ENCODE measurements at regions not wholly inside any gene's neighbourhood (a gene's known extent, or its start where the extent isn't known, plus 50 kb on each side); places are given as distances from the start of the nearest gene placed in this dataset.

- DNase-seq = no peak
- intact Hi-C loops (cut with DNase I) = no loop called here
Measured at GRCh38 chr7:155931396-155932085, 119.3 kb upstream of the SHH start.

- DNase-seq = no peak
Measured at GRCh38 chr7:155930527-155930926, 118.3 kb upstream of the SHH start.

GRCh38 chr7:155930061-155930460 lies 117.8 kb upstream of the SHH start:
- intact Hi-C loops (cut with DNase I) = no loop called here
- DNase-seq = no peak

More at GRCh38 chr7:155930527-155930926, 118.3 kb upstream of the SHH start:
- intact Hi-C loops (cut with DNase I) = no loop called here

GRCh38 chr7:155928583-155928982 lies 116.3 kb upstream of the SHH start:
- no peak for DNase-seq

GRCh38 chr7:155927905-155928304 lies 115.6 kb upstream of the SHH start:
- no peak for DNase-seq
- intact Hi-C loops (cut with DNase I) = no loop called here

More at GRCh38 chr7:155928583-155928982, 116.3 kb upstream of the SHH start:
- intact Hi-C loops (cut with DNase I) = no loop called here

GRCh38 chr7:155925682-155926081 lies 113.4 kb upstream of the SHH start:
- intact Hi-C loops (cut with DNase I) = no loop called here
- DNase-seq = no peak

GRCh38 chr7:155922067-155922816 lies 110.0 kb upstream of the SHH start:
- intact Hi-C loops (cut with DNase I) = no loop called here
- no peak for DNase-seq

GRCh38 chr7:155921804-155922066 lies 109.5 kb upstream of the SHH start:
- intact Hi-C loops (cut with DNase I) = no loop called here
- DNase-seq = no peak

- intact Hi-C loops (cut with DNase I) = no loop called here
Measured at GRCh38 chr7:155921086-155921803, 109.0 kb upstream of the SHH start.

GRCh38 chr7:155920068-155920461 lies 107.8 kb upstream of the SHH start:
- intact Hi-C loops (cut with DNase I) = no loop called here
- peak in 1 of 10 donors; percentile 63 for DNase-seq

More at GRCh38 chr7:155921086-155921803, 109.0 kb upstream of the SHH start:
- DNase-seq = peak in 1 of 10 donors; percentile 57

GRCh38 chr7:155919391-155920067 lies 107.3 kb upstream of the SHH start:
- intact Hi-C loops (cut with DNase I) = no loop called here

GRCh38 chr7:155918720-155919390 lies 106.6 kb upstream of the SHH start:
- no peak for DNase-seq

More at GRCh38 chr7:155919391-155920067, 107.3 kb upstream of the SHH start:
- peak in 1 of 10 donors; percentile 71 for DNase-seq

GRCh38 chr7:155917836-155918430 lies 105.7 kb upstream of the SHH start:
- peak in 1 of 10 donors; percentile 32 for DNase-seq
- intact Hi-C loops (cut with DNase I) = no loop called here

More at GRCh38 chr7:155918720-155919390, 106.6 kb upstream of the SHH start:
- intact Hi-C loops (cut with DNase I) = no loop called here

- intact Hi-C loops (cut with DNase I) = no loop called here
- peak in 1 of 10 donors; percentile 67 for DNase-seq
Measured at GRCh38 chr7:155916926-155917655, 104.8 kb upstream of the SHH start.

- intact Hi-C loops (cut with DNase I) = no loop called here
Measured at GRCh38 chr7:155914341-155914740, 102.1 kb upstream of the SHH start.

GRCh38 chr7:155913719-155914118 lies 101.5 kb upstream of the SHH start:
- no peak for DNase-seq
- intact Hi-C loops (cut with DNase I) = no loop called here

More at GRCh38 chr7:155914341-155914740, 102.1 kb upstream of the SHH start:
- DNase-seq = no peak

GRCh38 chr7:155913291-155913690 lies 101.0 kb upstream of the SHH start:
- intact Hi-C loops (cut with DNase I) = no loop called here
- DNase-seq = no peak

- DNase-seq = no peak
- intact Hi-C loops (cut with DNase I) = no loop called here
Measured at GRCh38 chr7:155911471-155912105, 99.3 kb upstream of the SHH start.

- DNase-seq = peak in 1 of 10 donors; percentile 38
- intact Hi-C loops (cut with DNase I) = no loop called here
Measured at GRCh38 chr7:155908385-155908784, 96.1 kb upstream of the SHH start.

All from posterior cingulate gyrus (tissue), 11 donors.